GM20000 (cell line): ENCODE measurements at regions not wholly inside any gene's neighbourhood (a gene's known extent, or its start where the extent isn't known, plus 50 kb on each side); places are given as distances from the start of the nearest gene placed in this dataset.

Experiments used
- DNase-seq: peaks from one replicate; pipeline ENCODE4 v3.0.0; 2012; ENCODE audit warnings: low spot score
- CTCF ChIP-seq: IDR thresholded peaks from 2 replicates; pipeline ENCODE4 v1.5.1; 2012; ENCODE audit warnings: mild to moderate bottlenecking, control low read depth; ENCODE audit errors: extremely low read depth, missing control alignments

GRCh38 chrX:45907786-45908185 lies 637.4 kb downstream of the ZNF674 start:
- DNase-seq = no peak
- TF ChIP-seq CTCF = no peak

GRCh38 chrX:45903781-45904201 lies 641.4 kb downstream of the ZNF674 start:
- no peak for TF ChIP-seq CTCF
- DNase-seq = no peak

- no peak for DNase-seq
- no peak for TF ChIP-seq CTCF
These were observed 644.2 kb downstream of the ZNF674 start for GRCh38 chrX:45900766-45901615.

GRCh38 chrX:45894864-45895645 lies 650.2 kb downstream of the ZNF674 start:
- DNase-seq = no peak
- no peak for TF ChIP-seq CTCF

- no peak for DNase-seq
- TF ChIP-seq CTCF = no peak
These were observed 655.8 kb downstream of the ZNF674 start for GRCh38 chrX:45889471-45889870.

- no peak for TF ChIP-seq CTCF
- no peak for DNase-seq
These were observed 656.7 kb downstream of the ZNF674 start for GRCh38 chrX:45888518-45888917.

GRCh38 chrX:45885931-45886330 lies 659.3 kb downstream of the ZNF674 start:
- TF ChIP-seq CTCF = no peak
- DNase-seq = no peak
